ENCODE measurements at regions not wholly inside any gene's neighbourhood (a gene's known extent, or its start where the extent isn't known, plus 50 kb on each side); places are given as distances from the start of the nearest gene placed in this dataset.

- no TSS peak for BruUV-seq (replicated peaks)
- dilution Hi-C loops (cut with MboI; ENCODE audit: extremely low pct_ligation_motif_present, low sequenced_read_pairs), result no loop called here
- H3K27me3 ChIP-seq (ENCODE audit: control insufficient read depth in 2 of 2, insufficient read depth in 2 of 2, low read length in 2 of 2), result no peaks in the 10 kb centered on the region
- no peaks in the 10 kb centered on the region for H3K9me1 ChIP-seq (replicated peaks; ENCODE audit: control insufficient read depth, extremely low read depth, insufficient read depth, low read length)
- no peaks in the 10 kb centered on the region for H3K9me3 ChIP-seq (replicated peaks; ENCODE audit: control insufficient read depth, insufficient read depth, low read length)
- no peak for FAIRE-seq
- no peak overlapping the region for H3K27ac ChIP-seq (ENCODE audit: insufficient read depth, low read depth, low read length)
- TF ChIP-seq, protein P1, sequence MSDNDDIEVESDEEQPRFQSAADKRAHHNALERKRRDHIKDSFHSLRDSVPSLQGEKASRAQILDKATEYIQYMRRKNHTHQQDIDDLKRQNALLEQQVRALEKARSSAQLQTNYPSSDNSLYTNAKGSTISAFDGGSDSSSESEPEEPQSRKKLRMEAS (IDR thresholded peaks at IDR 0.05; ENCODE audit: insufficient read depth, insufficient read length), result no peak
- no peak for TF ChIP-seq GATA2 (IDR thresholded peaks at IDR 0.05; ENCODE audit: insufficient read depth, insufficient read length, low read depth, low read length)
- TF ChIP-seq POLR2A (IDR thresholded peaks at IDR 0.05; ENCODE audit: low read depth, low read length), result no peak
- no peak for TF ChIP-seq FOS (IDR thresholded peaks at IDR 0.05; ENCODE audit: borderline replicate concordance, insufficient read depth, low read length)
- no peak for TF ChIP-seq JUN (IDR thresholded peaks at IDR 0.05; ENCODE audit: borderline replicate concordance, insufficient read depth, insufficient read length, low read depth)
- H3K4me3 ChIP-seq (replicated peaks in 1 of 3; ENCODE audit: insufficient read depth in 1 of 3, low read depth in 1 of 3, low read length in 3 of 3), result no peak overlapping the region
- CTCF ChIA-PET, result no interaction called here
- no peaks in the 10 kb centered on the region for H3K36me3 ChIP-seq (ENCODE audit: control insufficient read depth in 2 of 2, extremely low read depth in 1 of 2, insufficient read depth in 2 of 2, low read length in 2 of 2)
- no peak overlapping the region for H3K4me2 ChIP-seq (ENCODE audit: insufficient read depth, low read length)
- H3K9ac ChIP-seq (replicated peaks; ENCODE audit: extremely low read depth, insufficient read depth, low read length), result no peak overlapping the region
- no peak for DNase-seq (ENCODE audit: low read depth, low spot score)
- intact Hi-C loops (cut with micrococcal nuclease), result no loop called here
- POLR2A ChIA-PET, result no interaction called here
- no peaks in the 10 kb centered on the region for H3K79me2 ChIP-seq (ENCODE audit: control insufficient read depth, insufficient read depth, low read length)
- H3K4me1 ChIP-seq (ENCODE audit: control insufficient read depth, extremely low read depth, insufficient read depth, low read length), result no peaks in the 10 kb centered on the region
- no peak overlapping the region for H2AFZ ChIP-seq (ENCODE audit: low read depth, low read length)
- H4K20me1 ChIP-seq (replicated peaks; ENCODE audit: control insufficient read depth, extremely low read depth, insufficient read depth, low read length), result no peaks in the 10 kb centered on the region
Measured at GRCh38 chr18:45328296-45328695, 287.0 kb upstream of the SLC14A2 start.

GRCh38 chr18:45328811-45329210 lies 286.5 kb upstream of the SLC14A2 start:
- POLR2A ChIA-PET, result no interaction called here
- no peak overlapping the region for H3K4me3 ChIP-seq (replicated peaks in 1 of 3; ENCODE audit: insufficient read depth in 1 of 3, low read depth in 1 of 3, low read length in 3 of 3)
- no peak for TF ChIP-seq EZH2 (IDR thresholded peaks at IDR 0.05; ENCODE audit: borderline replicate concordance, low read depth, low read length, severe bottlenecking)
- TF ChIP-seq FOS (IDR thresholded peaks at IDR 0.05; ENCODE audit: borderline replicate concordance, insufficient read depth, low read length), result no peak
- no peak for TF ChIP-seq POLR2AphosphoS5 (IDR thresholded peaks at IDR 0.05; ENCODE audit: insufficient read depth, low read depth, low read length)
- TF ChIP-seq GATA2 (IDR thresholded peaks at IDR 0.05; ENCODE audit: insufficient read depth, insufficient read length, low read depth, low read length), result no peak
- no peak for TF ChIP-seq JUN (IDR thresholded peaks at IDR 0.05; ENCODE audit: borderline replicate concordance, insufficient read depth, insufficient read length, low read depth)
- TF ChIP-seq, protein P2, sequence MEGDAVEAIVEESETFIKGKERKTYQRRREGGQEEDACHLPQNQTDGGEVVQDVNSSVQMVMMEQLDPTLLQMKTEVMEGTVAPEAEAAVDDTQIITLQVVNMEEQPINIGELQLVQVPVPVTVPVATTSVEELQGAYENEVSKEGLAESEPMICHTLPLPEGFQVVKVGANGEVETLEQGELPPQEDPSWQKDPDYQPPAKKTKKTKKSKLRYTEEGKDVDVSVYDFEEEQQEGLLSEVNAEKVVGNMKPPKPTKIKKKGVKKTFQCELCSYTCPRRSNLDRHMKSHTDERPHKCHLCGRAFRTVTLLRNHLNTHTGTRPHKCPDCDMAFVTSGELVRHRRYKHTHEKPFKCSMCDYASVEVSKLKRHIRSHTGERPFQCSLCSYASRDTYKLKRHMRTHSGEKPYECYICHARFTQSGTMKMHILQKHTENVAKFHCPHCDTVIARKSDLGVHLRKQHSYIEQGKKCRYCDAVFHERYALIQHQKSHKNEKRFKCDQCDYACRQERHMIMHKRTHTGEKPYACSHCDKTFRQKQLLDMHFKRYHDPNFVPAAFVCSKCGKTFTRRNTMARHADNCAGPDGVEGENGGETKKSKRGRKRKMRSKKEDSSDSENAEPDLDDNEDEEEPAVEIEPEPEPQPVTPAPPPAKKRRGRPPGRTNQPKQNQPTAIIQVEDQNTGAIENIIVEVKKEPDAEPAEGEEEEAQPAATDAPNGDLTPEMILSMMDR (IDR thresholded peaks at IDR 0.05; ENCODE audit: extremely low read depth in 1 of 2, insufficient read depth in 1 of 2, low read depth in 1 of 2, low read length in 2 of 2), result no peak
- no peak for TF ChIP-seq POLR2A (IDR thresholded peaks at IDR 0.05; ENCODE audit: low read depth, low read length)
- TF ChIP-seq, protein P1 (IDR thresholded peaks at IDR 0.05; ENCODE audit: insufficient read depth, insufficient read length), result no peak
- no peak for TF ChIP-seq MYC (IDR thresholded peaks at IDR 0.05; ENCODE audit: low read depth, low read length)
- DNase-seq (ENCODE audit: low read depth, low spot score) (no peak), FAIRE-seq (no peak)
- no peaks in the 10 kb centered on the region for H3K79me2 ChIP-seq (ENCODE audit: control insufficient read depth, insufficient read depth, low read length)
- H2AFZ ChIP-seq (ENCODE audit: low read depth, low read length), result no peak overlapping the region
- no peaks in the 10 kb centered on the region for H3K9me1 ChIP-seq (replicated peaks; ENCODE audit: control insufficient read depth, extremely low read depth, insufficient read depth, low read length)
- dilution Hi-C loops (cut with MboI; ENCODE audit: extremely low pct_ligation_motif_present, low sequenced_read_pairs), result no loop called here
- H3K27ac ChIP-seq (ENCODE audit: insufficient read depth, low read depth, low read length), result no peak overlapping the region
- no peak overlapping the region for H3K9ac ChIP-seq (replicated peaks; ENCODE audit: extremely low read depth, insufficient read depth, low read length)
- H3K36me3 ChIP-seq (ENCODE audit: control insufficient read depth in 2 of 2, extremely low read depth in 1 of 2, insufficient read depth in 2 of 2, low read length in 2 of 2), result no peaks in the 10 kb centered on the region
- H3K27me3 ChIP-seq (ENCODE audit: control insufficient read depth in 2 of 2, insufficient read depth in 2 of 2, low read length in 2 of 2), result no peaks in the 10 kb centered on the region
- no TSS peak for BruUV-seq (replicated peaks)
- no peak overlapping the region for H3K4me2 ChIP-seq (ENCODE audit: insufficient read depth, low read length)
- intact Hi-C loops (cut with micrococcal nuclease), result no loop called here
- CTCF ChIA-PET, result no interaction called here
- H4K20me1 ChIP-seq (replicated peaks; ENCODE audit: control insufficient read depth, extremely low read depth, insufficient read depth, low read length), result no peaks in the 10 kb centered on the region
- H3K4me1 ChIP-seq (ENCODE audit: control insufficient read depth, extremely low read depth, insufficient read depth, low read length), result no peaks in the 10 kb centered on the region
- H3K9me3 ChIP-seq (replicated peaks; ENCODE audit: control insufficient read depth, insufficient read depth, low read length), result no peaks in the 10 kb centered on the region

Measured in endothelial cell of umbilical vein (primary cell).